ENCODE measurements at regions not wholly inside any gene's neighbourhood (a gene's known extent, or its start where the extent isn't known, plus 50 kb on each side); places are given as distances from the start of the nearest gene placed in this dataset.

DNA sequence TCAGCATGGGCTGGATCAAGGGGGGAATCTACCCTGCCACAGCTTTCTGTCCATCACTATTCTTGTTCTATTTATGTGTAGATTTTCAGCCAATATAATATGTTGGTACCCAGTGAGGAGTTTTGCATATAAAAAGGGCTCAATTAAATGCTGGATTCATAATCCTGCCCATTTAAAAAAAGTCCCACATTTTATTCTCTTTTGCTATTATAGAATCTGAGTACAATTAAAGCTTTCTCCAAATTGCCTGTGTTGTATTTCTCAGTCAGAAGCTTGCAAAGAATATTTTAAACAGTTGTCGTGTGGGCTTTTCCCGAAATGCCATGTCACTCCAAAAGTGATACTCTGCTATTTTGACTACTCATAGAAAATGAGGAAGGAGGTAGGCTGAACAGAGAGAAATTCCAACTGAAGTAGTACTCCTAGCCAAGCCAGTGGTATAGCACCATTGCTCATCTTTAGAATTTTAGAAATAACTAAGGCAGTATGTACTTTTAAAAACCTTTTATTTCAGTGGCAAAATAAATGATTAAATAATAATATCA, 108.3 kb upstream of the HDAC9 start:
- DNase-seq (ENCODE audit: low spot score) (no peak), ATAC-seq (no peak)
- intact Hi-C loops (cut with DNase I) = no loop called here

DNA sequence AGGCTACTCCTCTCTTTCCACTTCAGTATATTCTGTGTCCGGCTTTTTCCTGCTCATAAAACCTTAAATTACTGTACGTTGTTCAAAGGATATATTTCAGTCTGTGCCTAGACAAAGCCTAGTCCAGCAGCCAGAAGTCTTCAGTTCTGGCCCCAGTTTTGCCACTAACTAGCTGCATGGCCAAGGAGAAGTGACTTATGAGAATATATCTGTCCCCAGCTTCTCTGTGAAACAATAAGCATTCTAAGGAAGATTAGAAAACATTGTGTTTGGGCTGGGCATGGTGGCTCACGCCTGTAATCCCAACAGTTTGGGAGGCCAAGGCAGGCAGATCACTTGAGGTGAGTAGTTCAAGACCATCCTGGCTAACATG, 105.0 kb upstream of the HDAC9 start:
- intact Hi-C loops (cut with DNase I) = no loop called here
- DNase-seq (ENCODE audit: low spot score) (no peak), ATAC-seq (no peak)

DNA sequence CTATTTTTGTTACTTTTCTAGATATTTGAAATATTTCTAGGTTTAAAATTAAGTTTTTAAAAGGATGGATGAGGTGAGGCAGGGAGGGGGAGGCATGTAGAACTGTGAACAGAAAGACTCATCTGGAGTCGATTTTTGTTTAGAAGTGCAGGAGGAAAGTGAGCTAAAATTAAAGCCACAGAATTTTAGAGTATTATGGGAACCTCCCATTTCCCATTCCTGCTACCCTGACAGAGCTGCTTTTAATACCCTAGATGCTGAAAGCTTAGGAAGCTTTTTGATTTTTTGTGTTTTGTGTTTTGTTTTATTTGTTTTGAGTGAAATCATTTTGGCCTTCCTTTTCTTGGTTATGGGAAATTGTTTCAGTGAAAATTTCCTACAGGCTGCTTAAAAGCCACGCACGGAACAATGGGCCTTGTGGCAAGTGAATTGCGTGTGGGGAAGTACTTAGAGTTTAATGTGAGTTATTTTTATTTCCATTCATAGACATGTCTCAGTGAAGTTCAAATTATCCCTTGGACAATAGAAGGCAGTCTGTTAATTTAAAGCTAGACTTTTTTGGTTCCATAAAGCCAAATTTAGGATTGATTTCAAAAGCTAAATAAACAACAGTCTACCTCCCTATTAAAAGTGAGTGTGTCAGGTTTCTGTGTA, 102.0 kb upstream of the HDAC9 start:
- ATAC-seq (no peak), DNase-seq (ENCODE audit: low spot score) (no peak)
- intact Hi-C loops (cut with DNase I) = no loop called here

DNA sequence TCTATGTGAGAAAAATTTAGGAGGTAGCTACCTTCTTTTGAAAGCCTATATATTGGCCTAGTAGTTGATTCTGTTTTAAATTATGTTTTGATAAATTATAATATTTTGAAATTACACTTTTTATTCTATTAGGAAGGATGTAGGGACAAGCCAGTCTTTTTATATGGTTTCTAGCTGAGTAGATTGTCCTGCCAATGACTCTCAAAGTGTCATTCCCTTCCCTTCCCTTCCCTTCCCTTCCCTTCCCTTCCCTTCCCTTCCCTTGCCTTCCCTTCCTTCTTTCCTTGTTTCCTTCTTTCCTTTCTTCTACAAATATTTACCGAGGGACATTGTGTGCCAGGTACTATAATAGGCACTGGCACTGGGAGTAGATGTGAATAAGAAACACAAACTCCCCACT, 99.7 kb upstream of the HDAC9 start:
- ATAC-seq = no peak

DNA sequence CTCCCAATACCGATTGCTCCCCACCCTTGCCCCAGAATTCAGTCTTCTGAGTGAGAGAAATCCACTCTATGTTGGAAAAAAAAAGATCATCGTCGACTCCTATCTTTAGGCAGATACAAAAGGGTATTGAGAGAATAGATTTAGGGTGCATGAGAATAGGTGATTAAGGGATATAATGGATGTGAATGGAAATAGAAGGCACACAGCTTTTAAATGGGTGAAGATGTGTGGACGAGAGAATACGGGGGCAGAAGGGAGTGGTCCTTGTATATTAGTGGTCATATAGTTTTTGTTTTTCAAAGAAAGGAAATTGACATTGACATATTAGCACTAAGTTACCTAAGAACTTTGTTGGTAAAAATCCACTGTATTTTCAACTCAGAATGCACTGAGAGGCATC, 98.6 kb upstream of the HDAC9 start:
- no peak for ATAC-seq
- DNase-seq (ENCODE audit: low spot score) = no peak
- intact Hi-C loops (cut with DNase I) = no loop called here

More for the DNA sequence above, 99.7 kb upstream of the HDAC9 start:
- DNase-seq (ENCODE audit: low spot score) = no peak
- intact Hi-C loops (cut with DNase I) = no loop called here

DNA sequence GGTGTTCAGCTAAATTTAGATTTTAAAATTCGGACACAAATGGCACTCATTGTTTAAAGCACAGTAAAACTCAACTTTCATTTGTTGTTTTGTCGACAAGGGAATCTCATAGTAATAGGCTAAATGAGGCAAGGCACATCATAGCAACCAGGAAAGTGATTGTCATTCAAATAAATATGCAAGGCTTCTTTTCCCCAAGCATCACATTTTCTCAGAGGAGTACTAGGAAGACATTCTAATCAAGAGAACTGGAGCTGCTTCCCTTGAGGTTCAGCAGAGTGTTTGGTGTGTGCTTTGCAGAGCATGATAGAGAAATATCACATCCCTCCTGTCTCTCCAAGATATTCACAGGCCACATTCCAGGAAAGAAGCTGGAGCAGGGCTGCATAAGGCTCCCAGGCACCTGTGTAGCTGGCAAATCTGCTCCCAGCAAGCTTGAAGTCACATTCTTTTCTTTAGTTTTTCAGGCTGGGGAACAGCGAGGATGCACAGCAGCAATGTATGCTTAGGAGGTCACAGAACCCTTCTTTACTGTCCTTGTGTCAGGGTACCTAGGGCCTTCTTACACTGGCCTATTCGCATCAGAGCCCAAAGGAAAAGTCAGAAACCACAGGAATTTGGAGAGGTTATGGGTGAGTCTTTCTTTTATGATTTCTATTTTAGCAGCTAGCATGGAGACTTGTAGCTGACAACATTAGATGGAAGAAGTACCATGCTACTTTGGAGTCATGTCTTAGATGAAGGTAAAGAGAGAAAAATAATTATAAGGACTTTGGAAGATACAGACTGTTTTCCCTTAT, 95.9 kb upstream of the HDAC9 start:
- intact Hi-C loops (cut with DNase I) = no loop called here
- DNase-seq (ENCODE audit: low spot score) (no peak), ATAC-seq (no peak)

DNA sequence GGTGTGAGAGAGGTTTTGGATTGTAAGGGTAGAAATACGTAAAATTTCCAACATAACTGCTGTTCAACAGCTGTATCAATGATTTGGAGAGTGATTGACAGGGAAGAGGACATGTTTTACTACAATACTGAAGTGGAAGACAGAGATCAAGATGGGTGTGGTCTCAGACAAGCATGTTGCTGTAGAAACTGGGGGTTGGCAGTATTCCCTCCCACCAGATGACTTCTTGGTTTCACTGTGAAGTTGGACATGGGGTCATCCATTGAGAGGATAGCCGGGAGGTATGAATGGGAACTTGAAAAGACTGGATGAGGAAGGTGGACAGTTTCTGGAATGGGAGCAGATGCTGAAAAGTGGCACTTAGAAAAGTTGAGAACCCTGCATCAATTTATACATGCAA, 95.3 kb upstream of the HDAC9 start:
- ATAC-seq = no peak
- intact Hi-C loops (cut with DNase I) = no loop called here
- DNase-seq (ENCODE audit: low spot score) = no peak

DNA sequence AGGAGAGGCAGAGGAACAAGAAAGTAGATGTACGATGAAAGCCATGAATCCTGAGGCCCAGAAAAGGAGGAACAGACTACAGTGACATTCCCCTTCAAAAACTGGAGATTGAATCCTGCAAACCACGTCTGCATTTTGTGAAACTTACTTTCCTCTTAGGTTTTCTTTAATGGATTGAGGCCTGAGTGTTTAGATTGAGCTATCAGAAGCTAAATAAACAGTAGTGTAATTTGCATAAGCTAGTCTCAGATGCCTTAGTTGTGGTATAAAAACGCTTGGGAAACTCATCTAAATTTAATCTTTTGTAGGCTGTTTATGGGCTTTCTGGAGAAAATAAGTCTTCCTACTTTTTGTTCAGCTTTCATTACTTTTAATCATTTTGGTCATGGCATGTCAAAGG, 94.8 kb upstream of the HDAC9 start:
- intact Hi-C loops (cut with DNase I) = no loop called here
- no peak for ATAC-seq
- no peak for DNase-seq (ENCODE audit: low spot score)

DNA sequence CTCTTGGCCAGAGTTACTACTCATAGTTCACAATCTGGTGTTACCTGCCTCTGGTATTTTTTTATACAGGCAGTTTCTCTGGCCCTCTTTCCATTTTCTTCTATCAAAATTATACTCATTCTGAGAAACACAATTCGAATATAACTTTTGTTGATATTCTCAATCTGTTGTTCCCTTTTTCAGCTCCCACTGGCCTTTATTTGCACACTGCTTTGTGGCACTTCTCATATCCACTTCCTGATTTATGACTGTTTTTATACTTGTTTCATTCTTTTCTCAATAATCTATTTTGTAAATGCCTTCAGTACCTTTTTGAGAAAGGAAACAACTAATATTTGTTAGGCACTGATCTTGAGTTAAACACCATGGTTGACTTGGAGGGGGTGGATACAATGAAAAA, 93.8 kb upstream of the HDAC9 start:
- ATAC-seq = no peak
- no peak for DNase-seq (ENCODE audit: low spot score)
- intact Hi-C loops (cut with DNase I) = no loop called here

DNA sequence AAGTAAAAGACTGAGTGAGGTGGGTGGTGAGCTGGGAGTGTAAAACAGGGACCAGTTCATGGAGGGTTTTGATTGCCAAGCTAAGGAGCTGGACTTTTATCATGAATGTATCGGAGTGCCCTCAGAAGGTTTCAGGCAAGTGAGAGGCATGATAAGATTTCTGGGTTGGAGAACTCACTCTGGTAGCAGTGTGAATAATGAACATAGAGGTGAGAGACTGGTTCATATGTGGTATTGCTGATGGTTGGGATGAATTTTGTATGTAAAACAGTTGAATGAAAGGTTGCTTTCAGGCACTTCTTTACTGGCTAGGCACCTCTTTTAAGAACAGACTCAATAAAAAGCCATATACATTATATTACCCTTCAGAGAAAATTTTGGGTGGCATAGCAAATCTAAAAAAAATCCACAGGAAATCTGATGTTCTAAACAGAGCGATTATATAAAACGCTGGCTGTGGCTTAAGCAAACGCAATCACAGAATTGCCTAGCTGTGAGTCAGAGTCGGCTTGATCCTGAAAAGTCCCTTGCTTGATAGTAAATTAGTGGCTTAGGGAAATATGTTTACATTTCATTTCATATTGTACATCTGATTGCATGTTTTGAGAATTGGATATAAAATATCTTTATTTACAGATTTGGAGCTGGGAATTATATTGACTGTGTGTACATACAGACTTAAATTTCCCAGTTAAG, 92.9 kb upstream of the HDAC9 start:
- intact Hi-C loops (cut with DNase I) = no loop called here
- ATAC-seq = no peak

DNA sequence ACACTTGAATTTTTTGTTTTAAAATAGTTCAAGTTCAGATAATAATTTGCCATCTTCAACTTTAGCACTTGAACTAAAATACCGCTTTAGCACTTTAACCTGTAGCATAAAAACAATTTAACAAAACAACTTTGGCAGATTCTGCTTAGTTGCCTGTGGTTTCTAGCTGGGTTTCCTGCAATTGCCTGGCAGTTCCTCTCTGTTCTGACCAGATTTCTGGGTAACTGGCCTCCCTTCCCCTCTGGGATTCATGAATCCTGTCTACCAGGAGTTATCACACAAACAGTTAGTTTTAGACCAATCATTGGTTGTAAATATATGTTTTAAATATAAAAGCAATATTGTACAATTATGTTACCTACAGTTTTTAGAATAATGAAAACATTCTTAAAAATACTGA, 89.8 kb upstream of the HDAC9 start:
- ATAC-seq (no peak), DNase-seq (ENCODE audit: low spot score) (no peak)
- intact Hi-C loops (cut with DNase I) = no loop called here

More for the DNA sequence above, 92.9 kb upstream of the HDAC9 start:
- DNase-seq (ENCODE audit: low spot score) = no peak

DNA sequence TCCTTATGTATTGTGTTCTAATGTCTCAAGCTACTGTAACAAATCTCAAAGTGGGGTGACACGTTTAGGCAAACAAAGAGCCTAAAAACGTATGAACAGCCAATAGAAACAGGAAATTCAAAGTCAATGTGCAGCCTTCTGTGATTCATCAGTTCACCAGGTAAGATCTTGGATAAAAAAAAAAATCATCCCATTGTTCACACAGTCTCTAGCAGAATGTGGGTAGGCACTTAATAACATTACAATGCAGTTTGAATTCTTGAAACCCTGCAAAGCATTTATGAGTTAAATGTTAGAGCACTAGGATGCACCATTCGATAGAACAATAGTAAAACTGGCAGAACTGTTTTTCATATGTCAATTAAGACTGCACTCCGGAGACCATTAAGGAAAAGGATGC, 88.2 kb upstream of the HDAC9 start:
- ATAC-seq = no peak
- intact Hi-C loops (cut with DNase I) = no loop called here

DNA sequence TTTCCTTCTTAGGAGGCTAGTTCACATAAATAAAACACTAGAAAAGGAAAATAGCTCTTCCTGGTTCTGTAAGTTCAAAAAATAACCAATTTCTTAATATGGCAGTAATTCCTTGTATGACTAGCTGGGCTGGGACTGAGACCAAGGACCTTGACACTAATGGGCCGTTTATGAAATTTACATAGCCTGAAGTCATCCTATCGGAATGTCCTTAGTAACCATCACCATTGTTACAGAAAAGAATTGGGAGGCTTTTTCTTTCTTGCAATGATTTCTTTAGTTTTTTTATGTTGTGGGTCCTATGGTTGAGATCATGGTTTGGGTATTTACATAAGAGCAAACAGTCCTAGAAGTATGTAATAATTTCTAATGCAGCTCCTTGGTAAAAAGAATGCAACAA, 87.1 kb upstream of the HDAC9 start:
- no peak for DNase-seq (ENCODE audit: low spot score)
- intact Hi-C loops (cut with DNase I) = no loop called here
- no peak for ATAC-seq

More for the DNA sequence above, 88.2 kb upstream of the HDAC9 start:
- DNase-seq (ENCODE audit: low spot score) = no peak

DNA sequence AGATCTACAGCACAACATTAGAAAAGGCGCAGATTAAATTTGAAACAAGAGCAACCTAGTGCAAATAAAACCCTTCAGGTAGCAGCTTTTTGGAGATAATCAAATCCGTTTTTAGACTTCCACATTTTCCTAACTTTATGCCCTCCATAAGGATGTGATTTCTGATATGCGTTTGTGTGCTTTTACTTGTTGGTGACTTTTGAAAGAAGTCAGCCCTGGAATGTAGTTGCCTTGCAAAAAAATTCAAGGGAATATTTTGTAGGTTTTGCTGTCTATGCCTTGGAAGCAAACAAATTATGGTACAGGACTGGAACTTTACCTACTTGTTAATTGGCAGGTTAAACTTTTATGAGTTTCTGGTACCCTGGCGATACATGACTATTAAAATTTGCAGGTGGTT, 86.7 kb upstream of the HDAC9 start:
- ATAC-seq (no peak), DNase-seq (ENCODE audit: low spot score) (no peak)

DNA sequence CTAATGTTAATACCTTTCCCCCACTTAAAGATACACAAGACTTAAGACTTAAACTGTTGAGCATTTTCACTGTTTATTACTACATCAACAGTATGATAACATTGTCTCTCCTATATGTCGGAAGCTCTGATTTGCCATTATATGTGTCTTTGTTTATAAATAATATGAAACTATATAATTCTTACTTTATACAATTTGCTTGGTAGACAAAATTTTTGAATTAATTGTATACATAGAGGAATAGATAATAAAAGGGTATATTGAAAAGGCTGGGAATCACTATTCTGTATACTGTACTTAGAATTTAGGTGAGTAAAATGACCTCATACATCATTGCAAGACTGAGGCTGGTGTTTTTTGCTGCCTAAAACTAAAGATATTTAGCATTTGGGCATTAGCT, 82.1 kb upstream of the HDAC9 start:
- no peak for ATAC-seq
- DNase-seq (ENCODE audit: low spot score) = no peak
- intact Hi-C loops (cut with DNase I) = no loop called here

More for the DNA sequence above, 86.7 kb upstream of the HDAC9 start:
- intact Hi-C loops (cut with DNase I) = no loop called here

DNA sequence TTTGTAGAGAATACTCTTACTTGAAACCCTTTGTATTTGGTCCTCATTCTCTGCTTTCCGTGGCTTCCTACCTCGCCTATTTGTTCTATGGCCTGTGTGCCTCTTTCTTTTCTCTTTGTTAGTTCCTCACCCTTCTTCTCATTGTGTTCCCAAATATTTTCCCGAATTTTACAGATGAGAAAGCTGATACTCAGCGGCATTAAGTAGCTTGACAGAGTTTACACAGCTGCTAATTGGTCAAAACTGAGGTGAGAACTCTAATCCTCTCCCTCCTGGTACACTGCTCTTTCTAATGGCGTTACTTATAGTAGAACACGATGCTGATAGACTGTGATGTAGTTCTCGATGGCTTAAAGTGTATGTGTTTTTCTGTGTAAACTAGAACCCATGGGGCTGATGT, 80.7 kb upstream of the HDAC9 start:
- intact Hi-C loops (cut with DNase I) = no loop called here
- ATAC-seq = no peak
- no peak for DNase-seq (ENCODE audit: low spot score)

DNA sequence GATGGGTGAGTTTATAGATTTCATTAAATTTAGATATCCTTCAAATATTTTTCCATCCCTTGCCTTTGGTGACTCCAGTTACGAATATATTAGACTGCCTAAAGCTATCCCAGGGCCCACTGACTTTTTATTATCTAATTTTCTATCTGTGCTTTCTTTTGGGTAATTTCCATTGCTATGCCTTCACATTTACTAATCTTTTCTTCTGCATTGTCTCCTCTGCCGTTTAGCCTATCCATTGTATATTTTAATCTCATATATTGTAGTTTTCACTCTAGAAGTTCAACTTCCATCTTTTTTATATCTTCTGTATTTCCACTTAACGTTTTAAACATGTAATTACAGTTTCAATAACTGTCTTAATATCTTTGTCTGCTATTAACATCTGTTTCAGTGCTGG, 78.6 kb upstream of the HDAC9 start:
- ATAC-seq (no peak), DNase-seq (ENCODE audit: low spot score) (no peak)
- intact Hi-C loops (cut with DNase I) = no loop called here

DNA sequence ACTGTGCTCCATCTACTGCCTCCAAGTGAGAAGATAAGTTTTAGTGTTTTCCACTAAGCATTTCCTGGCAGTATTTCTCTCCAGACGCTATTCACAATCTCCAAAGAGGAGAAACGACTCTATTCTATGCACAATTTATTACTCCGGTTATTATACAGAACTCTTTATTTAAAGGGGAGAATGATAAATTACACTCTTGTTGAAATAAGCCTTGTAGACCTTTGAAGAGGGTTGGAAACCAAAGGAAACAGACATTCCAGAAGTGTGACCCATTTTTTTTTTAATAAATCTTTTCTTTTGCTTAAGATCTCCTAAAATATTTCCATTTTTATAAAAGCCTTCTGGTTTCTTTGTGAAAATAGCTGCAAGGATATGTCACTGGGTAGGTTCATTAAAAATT, 76.1 kb upstream of the HDAC9 start:
- no peak for ATAC-seq
- intact Hi-C loops (cut with DNase I) = no loop called here

DNA sequence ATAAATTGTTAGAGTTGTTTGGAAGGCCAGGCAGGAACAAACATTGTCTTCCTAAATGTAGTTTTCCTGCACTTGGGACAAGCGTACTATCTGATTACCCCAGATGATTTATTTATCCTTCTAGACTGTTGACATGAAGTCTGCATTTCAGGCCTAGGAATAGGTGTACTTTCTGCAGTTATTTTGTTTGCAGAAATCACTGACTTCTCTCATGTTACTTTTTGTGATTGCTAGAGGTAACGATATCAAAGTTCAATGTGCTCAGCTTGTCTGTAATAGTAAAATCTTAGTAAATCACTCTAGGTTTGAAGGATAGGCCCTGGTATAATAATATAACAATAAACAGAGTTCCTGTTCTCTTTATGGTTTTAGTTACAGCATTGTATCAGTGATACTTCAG, 75.4 kb upstream of the HDAC9 start:
- DNase-seq (ENCODE audit: low spot score) = no peak
- intact Hi-C loops (cut with DNase I) = no loop called here
- no peak for ATAC-seq

More for the DNA sequence above, 76.1 kb upstream of the HDAC9 start:
- DNase-seq (ENCODE audit: low spot score) = no peak

DNA sequence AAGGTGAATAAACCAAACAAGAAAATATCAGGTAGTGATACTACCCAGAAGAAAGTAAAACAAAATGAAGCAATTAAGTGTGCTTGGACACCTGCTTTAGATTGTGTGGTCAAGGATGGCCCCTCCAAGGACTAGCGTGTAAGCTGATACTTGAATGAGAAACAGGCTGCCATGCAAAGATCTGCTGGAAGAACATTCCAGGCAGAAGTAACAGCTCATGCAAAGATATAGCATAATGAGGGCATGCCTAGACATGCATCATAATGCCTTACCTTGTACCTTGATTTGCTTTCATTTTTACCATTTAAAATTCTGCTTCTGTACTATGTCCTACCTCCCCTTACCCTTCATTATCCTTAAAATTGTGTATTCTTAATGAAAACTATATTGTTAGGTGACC, 74.8 kb upstream of the HDAC9 start:
- no peak for DNase-seq (ENCODE audit: low spot score)

More for the DNA sequence above, 74.8 kb upstream of the HDAC9 start:
- intact Hi-C loops (cut with DNase I) = no loop called here
- no peak for ATAC-seq

Measured in sciatic nerve (tissue), 2 donors.